CD4-positive, CD25-positive, alpha-beta regulatory T cell (primary cell): ENCODE measurements at regions not wholly inside any gene's neighbourhood (a gene's known extent, or its start where the extent isn't known, plus 50 kb on each side); places are given as distances from the start of the nearest gene placed in this dataset.

Source experiments
- ATAC-seq, 2 donors: fragments of 150-1000 bp; cut with Tn5 transposase; one replicate each; pipeline ENCODE4 v1.10.0; 2021; ENCODE audit warnings: low read depth in 2 of 2, moderate number of reproducible peaks in 2 of 2, moderate library complexity in 1 of 2
- DNase-seq, 3 donors: peaks; one replicate each; pipeline versions ENCODE4 v3.0.0 to v3.0.0-alpha.2; 2012 to 2022; ENCODE audit warnings: mixed read lengths in 1 of 3
- H3K27ac ChIP-seq: one replicate; pipeline ENCODE4 v1.7.0; 2013; ENCODE audit warnings: mild to moderate bottlenecking, low read length; ENCODE audit not compliant: insufficient read depth, poor library complexity, severe bottlenecking
- H3K27me3 ChIP-seq: one replicate; pipeline ENCODE4 v1.7.0; 2013; ENCODE audit warnings: low read length; ENCODE audit not compliant: control insufficient read depth, insufficient read depth
- H3K36me3 ChIP-seq: one replicate; pipeline ENCODE4 v1.7.0; 2013; ENCODE audit warnings: mild to moderate bottlenecking, low read length, moderate library complexity; ENCODE audit not compliant: control insufficient read depth, insufficient read depth
- H3K4me1 ChIP-seq: 2 replicates; pipeline ENCODE4 v1.7.0; 2013; ENCODE audit warnings: mild to moderate bottlenecking, low read length; ENCODE audit not compliant: insufficient read depth, control insufficient read depth, poor library complexity, severe bottlenecking
- H3K4me3 ChIP-seq: one replicate; pipeline ENCODE4 v1.7.0; 2013; ENCODE audit warnings: low read depth, mild to moderate bottlenecking, low read length, moderate library complexity
- H3K9me3 ChIP-seq, 2 experiments: 1 replicate in 1 of 2; 2 replicates in 1 of 2; pipeline ENCODE4 v1.7.0; 2013; ENCODE audit warnings: low read length in 2 of 2, mild to moderate bottlenecking in 1 of 2, moderate library complexity in 1 of 2; ENCODE audit not compliant: control insufficient read depth in 2 of 2
- H3K27ac Mint-ChIP-seq, 3 donors: one replicate each; pipeline ENCODE4 v1.8.0; 2020 to 2022; ENCODE audit warnings: mild to moderate bottlenecking in 3 of 3, mixed read lengths in 3 of 3, moderate library complexity in 2 of 3
- H3K27me3 Mint-ChIP-seq: one replicate; pipeline ENCODE4 v1.8.0; 2022; ENCODE audit warnings: mild to moderate bottlenecking, mixed read lengths
- H3K36me3 Mint-ChIP-seq: one replicate; pipeline ENCODE4 v1.8.0; 2020; ENCODE audit warnings: mixed read lengths
- H3K4me1 Mint-ChIP-seq, 4 donors: one replicate each; pipeline ENCODE4 v1.8.0; 2020 to 2022; ENCODE audit warnings: mixed read lengths in 4 of 4, mild to moderate bottlenecking in 1 of 4
- H3K4me3 Mint-ChIP-seq, 4 donors: one replicate each; pipeline ENCODE4 v1.8.0; 2020 to 2022; ENCODE audit warnings: mild to moderate bottlenecking in 4 of 4, mixed read lengths in 4 of 4, moderate library complexity in 3 of 4
- H3K9me3 Mint-ChIP-seq, 7 donors: one replicate each; pipeline ENCODE4 v1.8.0; 2020 to 2022; ENCODE audit warnings: mixed read lengths in 7 of 7, mild to moderate bottlenecking in 3 of 7, moderate library complexity in 2 of 7

- DNase-seq (no peak), ATAC-seq (no peak)
- no peak overlapping the region for H3K27ac Mint-ChIP-seq
- Histone ChIP-seq H3K27me3 (no peaks in the 10 kb centered on the region), H3K36me3 (no peaks in the 10 kb centered on the region), H3K4me1 (no peaks in the 10 kb centered on the region), H3K4me3 (no peak overlapping the region), H3K27ac (no peak overlapping the region), H3K9me3 (no peaks in the 10 kb centered on the region)
- no peaks in the 10 kb centered on the region for H3K36me3 Mint-ChIP-seq
- no peaks in the 10 kb centered on the region for H3K27me3 Mint-ChIP-seq
- no peaks in the 10 kb centered on the region for H3K4me1 Mint-ChIP-seq
- peaks cover 0 to 15% (median 2%) of the 10 kb centered on the region in 7 donors for H3K9me3 Mint-ChIP-seq
- no peak overlapping the region for H3K4me3 Mint-ChIP-seq
Measured at GRCh38 chr5:52255308-52255707, 532.4 kb upstream of the ITGA1 start.

- no peak for ATAC-seq
- Histone ChIP-seq H3K36me3 (no peaks in the 10 kb centered on the region), H3K27me3 (no peaks in the 10 kb centered on the region), H3K27ac (no peak overlapping the region), H3K4me1 (no peaks in the 10 kb centered on the region), H3K9me3 (no peaks in the 10 kb centered on the region), H3K4me3 (no peak overlapping the region)
- no peaks in the 10 kb centered on the region for H3K36me3 Mint-ChIP-seq
- H3K4me1 Mint-ChIP-seq, result no peaks in the 10 kb centered on the region
- H3K27ac Mint-ChIP-seq, result no peak overlapping the region
- no peak overlapping the region for H3K4me3 Mint-ChIP-seq
- H3K27me3 Mint-ChIP-seq, result no peaks in the 10 kb centered on the region
- no peak for DNase-seq
- peaks cover 0 to 4% (median 0%) of the 10 kb centered on the region in 7 donors for H3K9me3 Mint-ChIP-seq
Measured at GRCh38 chr5:52262844-52263243, 524.9 kb upstream of the ITGA1 start.

- Mint-ChIP-seq H3K27ac (no peak overlapping the region), H3K4me1 (no peaks in the 10 kb centered on the region), H3K27me3 (no peaks in the 10 kb centered on the region), H3K36me3 (no peaks in the 10 kb centered on the region), H3K9me3 (peaks cover 0 to 8% (median 7%) of the 10 kb centered on the region in 7 donors), H3K4me3 (no peak overlapping the region)
- H3K36me3 ChIP-seq, result no peaks in the 10 kb centered on the region
- no peaks in the 10 kb centered on the region for H3K4me1 ChIP-seq
- DNase-seq (no peak), ATAC-seq (no peak)
- no peaks in the 10 kb centered on the region for H3K9me3 ChIP-seq
- no peak overlapping the region for H3K27ac ChIP-seq
- H3K27me3 ChIP-seq, result no peaks in the 10 kb centered on the region
- no peak overlapping the region for H3K4me3 ChIP-seq
Measured at GRCh38 chr5:52269401-52269800, 518.3 kb upstream of the ITGA1 start.

- H3K4me1 Mint-ChIP-seq, result no peaks in the 10 kb centered on the region
- Histone ChIP-seq H3K4me3 (no peak overlapping the region), H3K9me3 (no peaks in the 10 kb centered on the region), H3K36me3 (no peaks in the 10 kb centered on the region), H3K27ac (no peak overlapping the region), H3K27me3 (no peaks in the 10 kb centered on the region), H3K4me1 (no peaks in the 10 kb centered on the region)
- no peaks in the 10 kb centered on the region for H3K27me3 Mint-ChIP-seq
- H3K9me3 Mint-ChIP-seq, result peaks cover 0 to 8% (median 7%) of the 10 kb centered on the region in 7 donors
- no peaks in the 10 kb centered on the region for H3K36me3 Mint-ChIP-seq
- ATAC-seq, result no peak
- DNase-seq, result no peak
- H3K27ac Mint-ChIP-seq, result no peak overlapping the region
- H3K4me3 Mint-ChIP-seq, result no peak overlapping the region
Measured at GRCh38 chr5:52269859-52270258, 517.9 kb upstream of the ITGA1 start.

GRCh38 chr5:52275639-52276038, 512.1 kb upstream of the ITGA1 start:
- Mint-ChIP-seq H3K27ac (no peak overlapping the region), H3K4me1 (no peaks in the 10 kb centered on the region), H3K4me3 (no peak overlapping the region), H3K36me3 (no peaks in the 10 kb centered on the region), H3K9me3 (peaks cover 0 to 11% (median 9%) of the 10 kb centered on the region in 7 donors), H3K27me3 (no peaks in the 10 kb centered on the region)
- no peaks in the 10 kb centered on the region for H3K9me3 ChIP-seq
- no peaks in the 10 kb centered on the region for H3K27me3 ChIP-seq
- no peaks in the 10 kb centered on the region for H3K4me1 ChIP-seq
- H3K27ac ChIP-seq, result no peak overlapping the region
- no peak overlapping the region for H3K4me3 ChIP-seq
- DNase-seq (no peak), ATAC-seq (no peak)
- H3K36me3 ChIP-seq, result no peaks in the 10 kb centered on the region

GRCh38 chr5:52277101-52277500, 510.6 kb upstream of the ITGA1 start:
- H3K4me1 Mint-ChIP-seq, result no peaks in the 10 kb centered on the region

GRCh38 chr5:52282647-52283046, 505.1 kb upstream of the ITGA1 start:
- peak overlapping the region in 1 of 3 donors; percentile 56 for H3K27ac Mint-ChIP-seq
- H3K36me3 Mint-ChIP-seq, result no peaks in the 10 kb centered on the region
- no peaks in the 10 kb centered on the region for H3K27me3 ChIP-seq
- peaks cover 0 to 16% (median 7%) of the 10 kb centered on the region in 7 donors for H3K9me3 Mint-ChIP-seq
- H3K27ac ChIP-seq, result no peak overlapping the region
- H3K4me3 ChIP-seq, result no peak overlapping the region
- no peaks in the 10 kb centered on the region for H3K36me3 ChIP-seq
- H3K27me3 Mint-ChIP-seq, result no peaks in the 10 kb centered on the region
- no peaks in the 10 kb centered on the region for H3K4me1 ChIP-seq
- peaks cover 0 to 1% of the 10 kb centered on the region in 2 experiments for H3K9me3 ChIP-seq
- no peak overlapping the region for H3K4me3 Mint-ChIP-seq
- H3K4me1 Mint-ChIP-seq, result no peaks in the 10 kb centered on the region
- no peak for DNase-seq
- ATAC-seq, result no peak

More at GRCh38 chr5:52277101-52277500, 510.6 kb upstream of the ITGA1 start:
- Mint-ChIP-seq H3K27ac (no peak overlapping the region), H3K4me3 (no peak overlapping the region), H3K27me3 (no peaks in the 10 kb centered on the region), H3K9me3 (peaks cover 0 to 17% (median 6%) of the 10 kb centered on the region in 7 donors), H3K36me3 (no peaks in the 10 kb centered on the region)
- no peaks in the 10 kb centered on the region for H3K9me3 ChIP-seq
- ATAC-seq (no peak), DNase-seq (no peak)
- H3K4me3 ChIP-seq, result no peak overlapping the region
- H3K4me1 ChIP-seq, result no peaks in the 10 kb centered on the region
- H3K27me3 ChIP-seq, result no peaks in the 10 kb centered on the region
- no peak overlapping the region for H3K27ac ChIP-seq
- H3K36me3 ChIP-seq, result no peaks in the 10 kb centered on the region

- no peaks in the 10 kb centered on the region for H3K4me1 Mint-ChIP-seq
Measured at GRCh38 chr5:52283221-52283620, 504.5 kb upstream of the ITGA1 start.

More at GRCh38 chr5:52283221-52283620, 504.5 kb upstream of the ITGA1 start:
- Histone ChIP-seq H3K27me3 (no peaks in the 10 kb centered on the region), H3K9me3 (peaks cover 0 to 1% of the 10 kb centered on the region in 2 experiments), H3K36me3 (no peaks in the 10 kb centered on the region), H3K4me3 (no peak overlapping the region), H3K4me1 (no peaks in the 10 kb centered on the region), H3K27ac (no peak overlapping the region)
- Mint-ChIP-seq H3K36me3 (no peaks in the 10 kb centered on the region), H3K27me3 (no peaks in the 10 kb centered on the region), H3K9me3 (peaks cover 0 to 16% (median 7%) of the 10 kb centered on the region in 7 donors), H3K4me3 (no peak overlapping the region), H3K27ac (no peak overlapping the region)
- DNase-seq, result no peak
- ATAC-seq, result no peak
